MG63 (cell line): ENCODE measurements at regions not wholly inside any gene's neighbourhood (a gene's known extent, or its start where the extent isn't known, plus 50 kb on each side); places are given as distances from the start of the nearest gene placed in this dataset.

Experiments used
- DNase-seq: peaks from one replicate; pipeline ENCODE4 v3.0.0-alpha.2; 2020
- H3K27me3 ChIP-seq: fragments of 250-450 bp; sonication (Bioruptor Pico); 2 replicates; pipeline ENCODE4 v1.5.1; 2020; ENCODE audit warnings: mild to moderate bottlenecking, moderate library complexity
- H3K36me3 ChIP-seq: fragments of 250-450 bp; sonication (Bioruptor Pico); 2 replicates; pipeline ENCODE4 v1.5.1; 2020; ENCODE audit warnings: mild to moderate bottlenecking, moderate library complexity
- H3K4me3 ChIP-seq: fragments of 250-450 bp; sonication (Bioruptor Pico); 2 replicates; pipeline ENCODE4 v1.5.1; 2020; ENCODE audit warnings: mild to moderate bottlenecking, moderate library complexity
- H3K9me3 ChIP-seq: fragments of 250-450 bp; sonication (Bioruptor Pico); 2 replicates; pipeline ENCODE4 v1.5.1; 2020; ENCODE audit warnings: mild to moderate bottlenecking, moderate library complexity

DNA sequence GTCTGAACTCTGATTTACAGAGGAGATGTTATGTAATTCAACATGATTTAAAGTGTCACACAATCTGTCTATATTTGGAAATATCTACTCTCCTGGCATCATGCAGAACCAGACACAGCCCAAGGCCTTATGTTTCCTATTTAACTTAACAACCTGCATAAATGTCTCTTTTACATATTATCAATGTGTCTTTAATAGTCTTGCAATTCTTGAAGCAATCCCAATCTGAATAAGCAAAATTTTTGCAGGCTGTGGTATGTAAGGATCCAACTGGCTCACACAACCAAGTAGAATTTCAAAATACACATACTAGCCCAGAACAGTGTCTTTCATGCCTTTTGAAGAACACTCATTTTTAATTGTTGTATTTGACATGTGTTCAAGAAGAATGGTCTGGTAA, 443.2 kb downstream of the MAFB start:
- Histone ChIP-seq H3K4me3 (no peak overlapping the region), H3K27me3 (no peaks in the 10 kb centered on the region), H3K36me3 (no peaks in the 10 kb centered on the region), H3K9me3 (no peaks in the 10 kb centered on the region)
- no peak for DNase-seq

DNA sequence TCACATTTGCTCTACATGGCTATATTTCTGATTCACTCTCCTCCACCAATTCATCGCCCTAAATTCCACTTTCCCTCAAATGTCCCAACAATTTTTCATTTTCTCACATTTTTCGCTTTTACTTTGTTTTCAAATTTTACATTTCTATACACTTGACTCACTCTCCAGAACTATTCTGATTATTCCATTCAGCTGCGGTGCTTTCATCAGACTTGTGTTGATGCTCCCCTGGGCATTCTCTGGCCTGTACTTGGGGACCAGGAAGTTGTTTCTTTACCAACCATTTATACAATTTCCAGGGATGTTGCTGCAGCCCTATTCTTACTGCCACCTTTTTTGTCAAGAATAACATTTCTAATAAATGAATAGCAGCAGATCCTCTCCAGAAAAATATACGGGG, 444.8 kb downstream of the MAFB start:
- H3K36me3 ChIP-seq = no peaks in the 10 kb centered on the region
- H3K9me3 ChIP-seq = no peaks in the 10 kb centered on the region
- no peaks in the 10 kb centered on the region for H3K27me3 ChIP-seq
- no peak overlapping the region for H3K4me3 ChIP-seq
- no peak for DNase-seq

DNA sequence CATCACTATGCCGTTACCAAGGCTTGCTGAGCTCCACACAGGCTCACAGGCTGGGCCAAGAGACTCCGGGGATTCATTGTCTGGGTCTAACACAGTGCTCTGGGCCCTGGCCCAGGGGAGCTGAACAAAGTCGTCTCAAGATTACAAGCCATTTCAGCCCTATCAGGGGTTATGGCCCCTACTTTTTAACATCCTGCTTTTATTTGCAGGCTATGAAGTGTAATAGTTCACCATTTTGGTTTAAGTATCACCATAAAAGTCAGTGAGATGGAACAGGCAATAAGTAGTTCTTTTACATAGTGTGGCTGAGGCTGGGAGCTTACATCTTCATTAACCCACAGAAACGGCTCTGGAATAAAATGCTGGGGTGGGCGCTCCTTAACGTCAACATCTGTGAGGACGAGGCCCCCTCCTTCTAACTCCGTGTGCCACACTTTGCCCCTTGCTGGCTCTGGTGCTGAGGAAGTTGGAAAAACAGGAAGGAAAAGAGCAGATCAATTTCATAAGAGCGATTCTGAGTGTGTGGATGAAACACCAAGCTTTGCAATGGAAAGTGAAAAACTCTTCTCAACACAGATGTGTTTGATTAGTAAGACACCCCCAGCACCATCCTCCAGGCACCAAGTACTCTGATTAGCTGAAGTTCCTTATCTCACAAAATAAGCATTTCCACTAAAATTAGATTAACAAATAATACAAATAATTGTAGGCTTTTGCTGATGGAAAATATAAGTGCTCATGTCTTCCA, 447.3 kb downstream of the MAFB start:
- Histone ChIP-seq H3K36me3 (no peaks in the 10 kb centered on the region), H3K27me3 (no peaks in the 10 kb centered on the region), H3K9me3 (no peaks in the 10 kb centered on the region), H3K4me3 (no peak overlapping the region)
- DNase-seq = no peak

DNA sequence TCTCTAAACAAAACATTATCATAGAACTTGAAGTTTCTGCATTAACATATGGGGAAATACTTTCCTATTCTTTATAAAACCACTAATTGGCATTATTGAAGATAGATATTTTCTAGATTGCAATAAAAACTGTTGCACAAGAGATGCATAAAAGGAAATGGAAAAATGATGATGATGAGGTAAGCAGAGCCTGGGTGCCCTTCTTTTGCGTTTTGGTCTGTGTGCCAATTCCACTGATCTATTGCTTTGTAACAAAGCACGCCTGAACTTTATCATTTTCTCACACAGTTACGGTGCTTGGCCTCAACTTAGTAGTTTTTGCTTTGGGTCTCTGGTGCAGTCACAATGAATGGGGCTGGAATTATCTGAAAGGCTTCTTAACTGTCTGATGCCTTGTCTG, 450.5 kb downstream of the MAFB start:
- H3K4me3 ChIP-seq = no peak overlapping the region
- DNase-seq = no peak

DNA sequence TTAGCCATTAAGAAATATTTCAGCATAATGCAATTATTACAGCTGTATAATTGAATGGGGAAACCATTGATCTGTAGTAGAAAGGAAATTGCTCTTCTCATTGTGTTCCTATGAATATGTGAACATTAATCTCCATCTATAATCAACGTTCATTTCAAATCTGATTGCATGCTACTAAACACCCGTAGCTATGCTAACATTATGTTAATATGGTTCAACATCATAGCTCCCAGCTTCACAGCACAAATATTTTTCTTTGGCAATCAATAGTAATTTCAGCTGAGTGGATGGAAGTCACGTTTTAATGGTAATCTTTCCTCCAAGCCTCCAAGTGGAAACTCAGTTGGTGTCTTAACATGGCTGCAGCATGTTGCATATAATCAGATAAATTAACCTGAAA, 454.4 kb downstream of the MAFB start:
- DNase-seq = no peak
- Histone ChIP-seq H3K9me3 (no peaks in the 10 kb centered on the region), H3K27me3 (no peaks in the 10 kb centered on the region), H3K4me3 (no peak overlapping the region), H3K36me3 (no peaks in the 10 kb centered on the region)

More for the DNA sequence above, 450.5 kb downstream of the MAFB start:
- no peaks in the 10 kb centered on the region for H3K9me3 ChIP-seq
- H3K27me3 ChIP-seq = no peaks in the 10 kb centered on the region
- H3K36me3 ChIP-seq = no peaks in the 10 kb centered on the region

DNA sequence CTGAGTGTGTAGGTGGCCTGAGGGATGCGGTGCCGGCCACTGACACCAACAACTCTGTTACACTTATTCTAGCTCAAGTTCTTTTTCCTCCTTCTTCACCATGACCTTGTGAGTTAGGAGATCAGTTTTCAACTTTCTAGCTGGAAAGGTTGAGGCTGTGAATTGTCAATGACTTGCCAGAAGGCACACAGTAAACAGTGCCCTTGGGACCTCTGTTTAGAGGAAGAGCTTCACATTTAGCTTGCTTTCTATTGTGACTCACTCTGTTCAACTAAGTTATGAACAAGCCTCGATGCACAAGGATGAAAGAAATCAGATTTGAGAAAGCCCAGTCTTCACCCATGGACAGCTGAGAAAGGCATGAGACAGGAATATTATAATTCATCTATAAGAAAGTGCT, 455.6 kb downstream of the MAFB start:
- DNase-seq = no peak
- Histone ChIP-seq H3K9me3 (no peaks in the 10 kb centered on the region), H3K27me3 (no peaks in the 10 kb centered on the region), H3K36me3 (no peaks in the 10 kb centered on the region), H3K4me3 (no peak overlapping the region)

DNA sequence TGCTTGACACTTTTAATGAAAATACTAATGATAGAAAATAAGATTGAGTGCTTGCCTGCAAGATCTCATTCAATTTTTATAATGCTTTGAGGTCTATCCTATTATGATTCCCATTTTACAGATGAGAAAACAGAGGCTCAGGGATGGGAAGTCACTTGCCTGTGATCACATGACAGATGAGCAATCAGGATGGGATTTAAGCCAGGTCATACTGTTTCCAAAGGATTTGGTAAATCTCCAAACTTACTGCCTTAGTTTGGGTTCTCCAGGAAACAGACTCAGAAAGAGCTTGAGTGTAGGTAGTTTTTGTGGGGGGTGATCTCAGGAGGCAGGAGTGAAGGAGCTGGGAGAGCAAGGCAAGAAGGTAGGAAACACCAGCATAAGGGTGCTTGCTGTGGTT, 456.3 kb downstream of the MAFB start:
- no peaks in the 10 kb centered on the region for H3K27me3 ChIP-seq
- no peak for DNase-seq
- no peaks in the 10 kb centered on the region for H3K9me3 ChIP-seq
- H3K36me3 ChIP-seq = no peaks in the 10 kb centered on the region
- no peak overlapping the region for H3K4me3 ChIP-seq

DNA sequence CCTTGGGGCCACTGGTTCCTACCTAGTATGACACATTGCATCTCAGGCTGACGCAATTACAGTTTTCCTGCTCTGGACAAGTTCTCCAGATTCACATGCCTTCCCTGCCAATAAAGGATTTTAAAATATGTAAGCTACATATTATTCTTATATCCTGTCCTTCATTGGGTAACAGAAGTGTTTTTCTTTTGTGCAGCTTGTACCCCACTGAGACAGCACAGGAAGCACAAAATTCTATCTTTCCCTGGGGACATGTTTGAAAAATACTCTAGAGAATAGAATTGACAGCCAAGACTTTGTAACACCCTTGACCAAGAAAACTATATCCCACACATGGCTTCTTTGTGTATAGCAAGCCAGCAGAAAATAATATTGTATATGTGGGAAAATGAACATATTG, 456.8 kb downstream of the MAFB start:
- Histone ChIP-seq H3K9me3 (no peaks in the 10 kb centered on the region), H3K4me3 (no peak overlapping the region), H3K27me3 (no peaks in the 10 kb centered on the region), H3K36me3 (no peaks in the 10 kb centered on the region)
- no peak for DNase-seq

DNA sequence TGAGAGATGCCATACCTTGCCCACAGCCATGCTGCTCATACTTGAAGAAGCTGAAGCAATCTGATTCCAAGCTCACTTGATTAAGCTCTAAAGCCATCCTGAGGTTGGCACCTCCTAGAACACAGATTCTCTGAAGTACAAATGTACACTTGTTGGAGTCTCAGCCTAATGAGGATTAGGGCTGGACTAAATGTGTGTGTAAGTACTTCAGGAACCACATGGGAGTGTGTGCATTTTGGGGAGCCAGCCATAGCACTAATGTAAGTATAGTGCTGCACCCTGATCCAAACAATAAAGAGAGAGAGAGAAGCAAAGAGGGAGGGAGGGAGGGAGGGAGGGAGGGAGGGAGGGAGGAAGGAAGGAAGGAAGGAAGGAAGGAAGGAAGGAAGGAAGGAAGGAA, 458.6 kb downstream of the MAFB start:
- peaks cover 2% of the 10 kb centered on the region; the same call in 1 of the 2 replicates for H3K27me3 ChIP-seq
- DNase-seq = no peak
- no peaks in the 10 kb centered on the region for H3K36me3 ChIP-seq
- no peak overlapping the region for H3K4me3 ChIP-seq
- no peaks in the 10 kb centered on the region for H3K9me3 ChIP-seq

DNA sequence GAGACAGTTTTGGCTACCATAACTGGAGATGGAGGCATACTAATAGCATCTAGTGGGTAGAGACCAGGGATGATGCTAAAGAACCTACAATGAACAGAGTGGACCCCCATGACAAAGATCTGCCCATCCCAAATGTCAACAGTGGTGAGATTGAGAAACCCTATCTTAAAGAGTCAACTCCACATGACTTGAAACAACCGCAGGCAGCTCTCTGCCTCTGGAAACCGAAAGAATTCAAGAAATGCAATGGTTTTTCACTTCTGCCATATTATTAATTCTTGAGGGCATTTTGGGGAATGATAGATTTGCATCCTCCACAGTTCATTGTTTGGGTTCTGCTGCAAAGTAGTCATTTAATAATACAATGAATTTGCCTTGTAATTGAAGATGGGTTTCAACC, 463.4 kb downstream of the MAFB start:
- Histone ChIP-seq H3K36me3 (no peaks in the 10 kb centered on the region), H3K9me3 (no peaks in the 10 kb centered on the region), H3K4me3 (no peak overlapping the region), H3K27me3 (peaks cover 2% of the 10 kb centered on the region; the same call in 1 of the 2 replicates)
- no peak for DNase-seq

DNA sequence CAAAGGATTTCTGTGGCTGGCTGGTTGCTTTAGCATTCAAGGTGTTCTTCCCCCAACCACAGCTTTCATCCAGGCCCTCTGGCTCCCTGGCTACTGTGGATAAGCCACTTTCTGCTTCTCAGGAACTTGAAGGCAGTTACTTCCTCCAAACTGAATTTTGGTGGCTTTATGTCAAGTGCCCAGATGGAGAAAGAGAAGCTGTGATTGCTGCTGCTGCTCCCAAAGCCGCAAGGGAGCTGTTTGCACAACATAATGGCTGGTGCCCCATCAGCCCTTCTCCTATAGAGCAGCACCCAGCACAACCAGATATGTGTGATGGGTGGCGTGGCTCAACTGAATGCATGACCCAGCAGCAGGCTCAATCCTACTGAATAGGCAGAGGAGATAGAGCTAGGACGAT, 465.2 kb downstream of the MAFB start:
- H3K9me3 ChIP-seq = no peaks in the 10 kb centered on the region
- no peak overlapping the region for H3K4me3 ChIP-seq
- DNase-seq = no peak
- peaks cover 2% of the 10 kb centered on the region; the same call in 1 of the 2 replicates for H3K27me3 ChIP-seq
- no peaks in the 10 kb centered on the region for H3K36me3 ChIP-seq

DNA sequence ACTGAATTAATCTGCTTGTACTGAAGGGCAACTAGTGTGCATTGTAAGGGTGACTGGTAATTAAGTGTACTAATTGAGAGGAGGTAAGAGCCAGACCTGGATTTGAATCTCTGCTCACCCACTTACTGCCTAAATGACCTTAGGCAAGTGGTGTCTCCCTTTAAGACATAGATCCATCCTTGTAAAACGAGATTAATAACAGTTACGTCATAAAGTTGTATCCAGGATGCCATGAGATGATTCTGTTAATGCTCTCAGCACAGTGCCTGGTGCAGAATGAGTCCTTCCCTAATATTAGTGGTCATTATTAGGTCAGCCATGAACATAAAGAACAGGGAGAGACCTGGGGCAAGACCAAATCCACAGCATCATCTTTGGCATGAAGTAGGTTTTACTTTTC, 470.1 kb downstream of the MAFB start:
- no peak for DNase-seq
- H3K27me3 ChIP-seq = no peaks in the 10 kb centered on the region
- no peak overlapping the region for H3K4me3 ChIP-seq
- no peaks in the 10 kb centered on the region for H3K9me3 ChIP-seq
- no peaks in the 10 kb centered on the region for H3K36me3 ChIP-seq

DNA sequence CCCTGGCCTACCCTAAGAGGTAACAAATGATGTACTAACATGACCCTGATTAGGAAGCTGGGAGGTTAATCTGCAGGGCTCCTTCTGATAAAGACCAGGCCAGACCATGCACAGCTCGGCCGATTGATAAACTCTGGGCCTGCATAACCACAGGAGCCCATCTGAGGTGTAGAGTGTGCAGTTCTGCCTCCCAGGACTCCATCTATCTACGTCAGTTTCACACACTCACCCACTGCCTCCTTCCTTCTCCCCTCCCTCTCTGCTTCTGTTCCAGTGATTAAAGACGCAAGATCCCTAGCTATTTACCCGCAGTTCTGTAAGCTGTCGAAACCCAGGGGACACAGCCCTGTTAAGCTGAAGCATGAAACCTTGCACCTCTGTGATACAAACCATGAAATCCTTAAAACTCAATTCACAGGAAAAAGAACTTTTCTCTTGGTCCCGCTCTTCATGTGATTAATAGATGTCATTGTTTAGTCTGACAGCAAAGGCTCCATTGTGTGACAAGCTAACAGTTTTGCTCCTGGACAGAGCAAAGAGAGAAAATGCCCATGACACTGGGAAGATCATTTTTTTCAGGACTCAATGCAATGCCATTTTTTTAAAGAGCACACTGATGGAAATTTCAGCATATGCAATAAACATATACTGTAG, 470.6 kb downstream of the MAFB start:
- no peaks in the 10 kb centered on the region for H3K36me3 ChIP-seq
- no peaks in the 10 kb centered on the region for H3K27me3 ChIP-seq
- no peaks in the 10 kb centered on the region for H3K9me3 ChIP-seq
- H3K4me3 ChIP-seq = no peak overlapping the region
- no peak for DNase-seq

DNA sequence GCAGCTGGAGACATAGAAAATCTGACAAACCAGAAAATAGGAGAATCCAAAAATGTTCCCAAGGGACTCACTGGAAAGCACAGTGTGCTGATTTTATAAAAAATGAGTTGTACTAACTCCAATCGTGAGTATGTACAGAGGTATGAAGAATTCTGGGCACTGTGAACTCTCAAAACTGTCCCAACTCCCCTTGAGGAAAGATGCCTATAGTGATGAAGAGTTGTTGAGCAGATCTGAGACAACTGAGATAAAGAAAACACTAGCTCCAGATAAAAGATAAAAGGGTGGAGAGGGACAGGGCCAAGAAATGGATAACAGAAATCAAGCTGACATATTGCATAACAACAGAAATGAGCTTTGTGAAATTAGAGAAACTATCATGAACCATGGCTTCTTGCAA, 481.4 kb downstream of the MAFB start:
- H3K4me3 ChIP-seq = no peak overlapping the region
- H3K9me3 ChIP-seq = no peaks in the 10 kb centered on the region
- DNase-seq = no peak
- H3K27me3 ChIP-seq = no peaks in the 10 kb centered on the region; the same call in 1 of the 2 replicates
- H3K36me3 ChIP-seq = no peaks in the 10 kb centered on the region

DNA sequence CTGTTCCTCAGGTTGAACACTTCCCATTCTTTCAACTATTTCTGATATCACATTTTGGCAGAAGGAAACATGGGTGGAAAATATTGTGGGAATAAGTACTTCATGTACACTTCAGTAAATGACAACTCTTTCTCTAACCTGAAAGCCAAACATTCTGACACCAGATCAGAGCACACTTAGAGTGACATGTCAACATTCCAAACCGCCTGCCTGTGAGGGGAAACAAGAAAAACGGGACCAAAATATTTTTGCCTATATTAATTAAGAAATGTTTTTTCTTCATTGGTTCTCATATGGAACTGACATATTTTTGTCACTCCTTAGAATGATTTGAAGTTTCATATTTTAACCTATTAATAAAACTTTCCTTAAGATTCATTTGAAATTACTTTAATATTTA, 483.1 kb downstream of the MAFB start:
- Histone ChIP-seq H3K4me3 (no peak overlapping the region), H3K27me3 (no peaks in the 10 kb centered on the region; the same call in 1 of the 2 replicates)
- no peak for DNase-seq

DNA sequence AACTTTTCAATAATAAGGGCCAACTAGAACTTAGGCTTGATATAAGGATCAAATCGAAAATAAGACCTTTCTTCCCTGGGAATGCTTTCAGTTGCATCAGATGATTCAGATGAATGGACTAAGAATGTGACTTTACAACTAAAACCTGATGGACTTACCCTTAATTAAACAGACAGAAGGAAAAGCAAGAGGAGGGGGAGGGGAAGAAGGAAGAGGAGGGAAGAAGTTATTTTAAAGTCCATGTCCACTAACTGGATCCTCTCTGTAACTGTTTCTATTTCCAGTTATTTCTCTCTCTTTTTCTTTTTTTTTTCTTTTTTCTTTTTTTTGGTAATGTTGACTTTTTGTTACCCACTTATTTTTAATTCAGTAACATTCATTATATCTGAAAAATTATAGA, 486.0 kb downstream of the MAFB start:
- Histone ChIP-seq H3K9me3 (no peaks in the 10 kb centered on the region), H3K36me3 (no peaks in the 10 kb centered on the region), H3K4me3 (no peak overlapping the region), H3K27me3 (no peaks in the 10 kb centered on the region; the same call in 1 of the 2 replicates)
- DNase-seq = no peak

More for the DNA sequence above, 483.1 kb downstream of the MAFB start:
- Histone ChIP-seq H3K36me3 (no peaks in the 10 kb centered on the region), H3K9me3 (no peaks in the 10 kb centered on the region)

DNA sequence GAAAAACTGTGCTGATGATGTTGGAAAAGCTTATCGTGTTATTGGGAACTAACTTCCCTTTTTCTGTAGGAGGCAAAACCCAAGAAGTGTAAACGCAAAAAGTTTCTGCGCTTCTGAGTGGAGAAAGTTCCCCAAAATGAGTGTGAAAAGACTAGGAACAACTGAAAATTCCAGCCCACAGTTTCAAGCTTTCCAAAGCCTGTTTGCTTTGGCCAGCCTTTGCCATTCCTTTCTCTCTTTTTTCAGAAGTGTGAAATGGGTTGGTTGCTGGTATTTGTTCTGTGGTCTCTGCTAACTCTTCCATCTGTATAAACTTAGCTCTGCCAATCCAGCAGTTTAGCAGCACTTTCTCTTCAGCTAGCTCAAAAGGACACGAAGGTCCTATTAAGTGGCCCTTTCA, 491.3 kb downstream of the MAFB start:
- DNase-seq = no peak
- no peaks in the 10 kb centered on the region for H3K9me3 ChIP-seq
- no peaks in the 10 kb centered on the region; the same call in 1 of the 2 replicates for H3K27me3 ChIP-seq
- no peaks in the 10 kb centered on the region for H3K36me3 ChIP-seq
- no peak overlapping the region for H3K4me3 ChIP-seq

DNA sequence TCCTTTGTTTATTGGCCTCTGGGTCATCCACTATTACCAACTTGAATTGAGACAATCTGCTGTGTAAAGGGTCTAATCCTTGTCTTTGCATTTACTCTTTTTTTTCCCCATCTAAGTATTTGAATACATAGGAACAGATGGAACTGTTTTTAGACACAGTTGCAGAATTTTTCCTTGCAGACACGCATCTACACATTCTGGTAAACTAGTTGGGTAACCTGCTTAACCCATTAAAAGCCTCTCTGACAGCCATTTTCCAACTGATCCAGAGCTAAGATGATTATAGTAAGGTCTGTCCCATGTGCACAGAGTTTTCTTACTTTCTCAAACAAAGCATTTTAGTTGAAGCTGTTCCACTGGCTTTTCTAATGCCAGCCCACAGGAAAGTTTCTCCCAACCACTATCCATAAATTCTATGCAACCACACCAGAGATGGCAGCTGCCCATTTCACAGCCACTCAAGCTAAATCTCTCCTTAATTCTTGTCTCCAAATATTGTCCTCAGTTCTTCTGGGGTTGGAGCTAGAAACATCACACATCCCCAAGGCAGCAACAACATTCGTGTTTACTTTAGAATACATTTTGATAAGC, 492.1 kb downstream of the MAFB start:
- Histone ChIP-seq H3K9me3 (no peaks in the 10 kb centered on the region), H3K36me3 (no peaks in the 10 kb centered on the region), H3K4me3 (no peak overlapping the region), H3K27me3 (no peaks in the 10 kb centered on the region; the same call in 1 of the 2 replicates)
- no peak for DNase-seq
